ENCODE measurements at regions not wholly inside any gene's neighbourhood (a gene's known extent, or its start where the extent isn't known, plus 50 kb on each side); places are given as distances from the start of the nearest gene placed in this dataset.

- in situ Hi-C loops (cut with MboI; ENCODE audit: low sequenced_read_pairs, unreplicated experiment) = no loop called here
- DNase-seq (ENCODE audit: low spot score) = no peak
- TF ChIP-seq CTCF (IDR thresholded peaks at IDR 0.05; ENCODE audit: borderline replicate concordance, control extremely low read depth, extremely low read depth, insufficient read depth, missing control alignments) = no peak
These were observed 105.8 kb downstream of the QRSL1 start for GRCh38 chr6:106735136-106735633.

- in situ Hi-C loops (cut with MboI; ENCODE audit: low sequenced_read_pairs, unreplicated experiment) = no loop called here
- DNase-seq (ENCODE audit: low spot score) = no peak
- no peak for TF ChIP-seq CTCF (IDR thresholded peaks at IDR 0.05; ENCODE audit: borderline replicate concordance, control extremely low read depth, extremely low read depth, insufficient read depth, missing control alignments)
These were observed 104.0 kb downstream of the QRSL1 start for GRCh38 chr6:106733386-106733785.

- in situ Hi-C loops (cut with MboI; ENCODE audit: low sequenced_read_pairs, unreplicated experiment) = no loop called here
- no peak for TF ChIP-seq CTCF (IDR thresholded peaks at IDR 0.05; ENCODE audit: borderline replicate concordance, control extremely low read depth, extremely low read depth, insufficient read depth, missing control alignments)
- DNase-seq (ENCODE audit: low spot score) = no peak
These were observed 103.1 kb downstream of the QRSL1 start for GRCh38 chr6:106732376-106732940.

- no peak for TF ChIP-seq CTCF (IDR thresholded peaks at IDR 0.05; ENCODE audit: borderline replicate concordance, control extremely low read depth, extremely low read depth, insufficient read depth, missing control alignments)
- no peak for DNase-seq (ENCODE audit: low spot score)
- in situ Hi-C loops (cut with MboI; ENCODE audit: low sequenced_read_pairs, unreplicated experiment) = no loop called here
These were observed 102.4 kb downstream of the QRSL1 start for GRCh38 chr6:106731843-106732160.

GRCh38 chr6:106731144-106731842, 101.9 kb downstream of the QRSL1 start:
- DNase-seq (ENCODE audit: low spot score) = no peak
- in situ Hi-C loops (cut with MboI; ENCODE audit: low sequenced_read_pairs, unreplicated experiment) = no loop called here

GRCh38 chr6:106730718-106731117, 101.3 kb downstream of the QRSL1 start:
- DNase-seq (ENCODE audit: low spot score) = no peak
- TF ChIP-seq CTCF (IDR thresholded peaks at IDR 0.05; ENCODE audit: borderline replicate concordance, control extremely low read depth, extremely low read depth, insufficient read depth, missing control alignments) = no peak
- in situ Hi-C loops (cut with MboI; ENCODE audit: low sequenced_read_pairs, unreplicated experiment) = no loop called here

More at GRCh38 chr6:106731144-106731842, 101.9 kb downstream of the QRSL1 start:
- TF ChIP-seq CTCF (IDR thresholded peaks at IDR 0.05; ENCODE audit: borderline replicate concordance, control extremely low read depth, extremely low read depth, insufficient read depth, missing control alignments) = no peak
